ENCODE measurements at regions not wholly inside any gene's neighbourhood (a gene's known extent, or its start where the extent isn't known, plus 50 kb on each side); places are given as distances from the start of the nearest gene placed in this dataset.

DNA sequence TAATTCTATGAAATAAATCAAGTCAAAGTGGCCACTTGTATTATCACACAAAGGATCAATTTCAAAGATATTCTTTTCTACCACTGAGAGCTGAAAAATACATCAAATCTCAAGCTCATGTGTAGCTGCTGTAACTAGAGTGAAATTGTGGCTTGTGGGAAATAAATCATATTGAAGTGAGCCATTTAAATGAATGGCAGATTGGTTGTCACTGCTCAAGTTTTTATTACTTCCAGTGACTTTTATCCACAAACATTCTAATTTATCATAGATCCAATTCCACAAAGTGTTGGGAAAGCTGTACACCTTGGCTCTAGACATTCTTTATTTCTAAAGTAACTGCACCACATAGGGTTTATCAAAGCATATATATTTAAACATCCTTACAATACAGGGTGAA lies 285.4 kb downstream of the CNTN3 start:
- TF ChIP-seq POLR2A (IDR thresholded peaks at IDR 0.05; ENCODE audit: low read depth, low read length) (no peak), POLR2AphosphoS5 (IDR thresholded peaks at IDR 0.05; ENCODE audit: low read depth, low read length) (no peak), TAF1 (IDR thresholded peaks at IDR 0.05; ENCODE audit: low read depth, low read length) (no peak), POU2F2 (IDR thresholded peaks at IDR 0.05; ENCODE audit: low read depth, low read length) (no peak)

Data from GM12891 (cell line).